Heart left ventricle (tissue), 13 donors: ENCODE measurements at regions not wholly inside any gene's neighbourhood (a gene's known extent, or its start where the extent isn't known, plus 50 kb on each side); places are given as distances from the start of the nearest gene placed in this dataset.

Experiments
- CTCF ChIP-seq, 12 donors: fragments of 200-600 bp; sonication (generic) in 4 of 12; IDR thresholded peaks; one replicate each; pipeline versions ENCODE4 v1.5.0 to v1.8.0; 2018 to 2022; ENCODE audit warnings: antibody characterized with exemption in 12 of 12, mild to moderate bottlenecking in 5 of 12
- POLR2A ChIP-seq, 2 donors: fragments of 450-650 bp; IDR thresholded peaks; one replicate each; pipeline ENCODE4 v1.6.1; 2017; ENCODE audit warnings: antibody characterized with exemption in 2 of 2, mild to moderate bottlenecking in 2 of 2, moderate library complexity in 2 of 2
- donor health status: ischemic (EF 13 %, LVEDD 7.1; RV severe dilation, severe dysfunction).
- donor health status: DM: no; HTN: yes; CAD: no.
- donor health status: DM: no; HTN: no; CAD: no.
- donor health status: ischemic (EF 25% LVEDD 6.9; RV normal size, moderate dysfunction).
- donor health status: ischemic (EF 25% LVEDD 5.7; RV mildly dilated, moderate dysfunction).
- donor health status: ischemic (EF 35%, LVEDD 5.7; RV mildly dilated, moderate dysfunction).
- donor health status: nonischemic (EF 11% LVEDD 7.7; RV severe dilation, severe dysfunction).
- donor health status: DM: yes; HTN: yes; CAD: no.
- donor health status: PGD.
- donor health status: ischemic (EF 29% LVEDD 5.4; RV normal size, mild dysfunction).
- donor health status: nonischemic (EF 23%, LVEDD 6.1; RV moderate dilation, normal function).

- TF ChIP-seq CTCF (IDR thresholded peaks at IDR 0.05) (no peak), POLR2A (IDR thresholded peaks at IDR 0.05) (no peak)
These were observed 111.7 kb upstream of the KLF13 start for GRCh38 chr15:31214864-31215489.
